CD4-positive, alpha-beta memory T cell (primary cell): ENCODE measurements at regions not wholly inside any gene's neighbourhood (a gene's known extent, or its start where the extent isn't known, plus 50 kb on each side); places are given as distances from the start of the nearest gene placed in this dataset.

Experiments
- CTCF ChIA-PET: fragments of 350-600 bp; sonication (Branson Sonifier 250); formaldehyde crosslinking; loops from one replicate; lab custom pipeline; 2021; ENCODE audit warnings: inconsistent platforms; ENCODE audit not compliant: partially characterized antibody; lab: Charles Lee
- POLR2A ChIA-PET: fragments of 350-600 bp; sonication (Branson Sonifier 250); formaldehyde crosslinking; loops from one replicate; lab custom pipeline; 2021; ENCODE audit not compliant: partially characterized antibody; lab: Charles Lee
- DNase-seq, 5 donors: peaks; one replicate each; pipeline versions ENCODE4 v3.0.0 to v3.0.0-alpha.2; 2020 to 2022; ENCODE audit warnings: mixed read lengths in 1 of 5
- H3K27ac ChIP-seq: one replicate; pipeline ENCODE4 v1.7.0; 2013; ENCODE audit warnings: low read depth, low read length
- H3K27me3 ChIP-seq: 2 replicates; pipeline ENCODE4 v1.7.0; 2013; ENCODE audit warnings: mild to moderate bottlenecking, low read length, moderate library complexity; ENCODE audit not compliant: insufficient read depth
- H3K36me3 ChIP-seq: 2 replicates; pipeline ENCODE4 v1.7.0; 2013; ENCODE audit warnings: mild to moderate bottlenecking, low read length, moderate library complexity; ENCODE audit not compliant: insufficient read depth
- H3K4me1 ChIP-seq: 2 replicates; pipeline ENCODE4 v1.7.0; 2013; ENCODE audit warnings: mild to moderate bottlenecking, low read length, moderate library complexity; ENCODE audit not compliant: insufficient read depth
- H3K4me3 ChIP-seq, 2 donors: one replicate each; pipeline ENCODE4 v1.7.0; 2013; ENCODE audit warnings: low read length in 2 of 2, mild to moderate bottlenecking in 1 of 2
- H3K9me3 ChIP-seq, 2 donors: one replicate each; pipeline ENCODE4 v1.7.0; 2013; ENCODE audit warnings: low read length in 2 of 2, control low read depth in 1 of 2; ENCODE audit not compliant: control insufficient read depth in 1 of 2
- H3K27ac Mint-ChIP-seq, 7 donors: one replicate each; pipeline ENCODE4 v1.8.0; 2020 to 2021; ENCODE audit warnings: mixed read lengths in 7 of 7, mild to moderate bottlenecking in 6 of 7, inconsistent platforms in 3 of 7, moderate library complexity in 3 of 7
- H3K27me3 Mint-ChIP-seq, 2 donors: one replicate each; pipeline ENCODE4 v1.8.0; 2020 to 2021; ENCODE audit warnings: mixed read lengths in 2 of 2
- H3K36me3 Mint-ChIP-seq, 2 donors: one replicate each; pipeline ENCODE4 v1.8.0; 2020 to 2021; ENCODE audit warnings: mixed read lengths in 2 of 2, inconsistent platforms in 1 of 2, mild to moderate bottlenecking in 1 of 2
- H3K4me1 Mint-ChIP-seq, 4 donors: one replicate each; pipeline ENCODE4 v1.8.0; 2020 to 2021; ENCODE audit warnings: mixed read lengths in 4 of 4, mild to moderate bottlenecking in 1 of 4
- H3K4me3 Mint-ChIP-seq, 8 donors: one replicate each; pipeline ENCODE4 v1.8.0; 2020 to 2021; ENCODE audit warnings: mixed read lengths in 8 of 8, mild to moderate bottlenecking in 7 of 8, moderate library complexity in 6 of 8, inconsistent platforms in 3 of 8
- H3K9me3 Mint-ChIP-seq, 8 donors: one replicate each; pipeline ENCODE4 v1.8.0; 2020 to 2021; ENCODE audit warnings: mixed read lengths in 8 of 8, mild to moderate bottlenecking in 5 of 8, inconsistent platforms in 3 of 8, moderate library complexity in 1 of 8
- intact Hi-C: fragments of 100-400 bp; cut with micrococcal nuclease; formaldehyde crosslinking; loops from one replicate; pipeline ENCODE4 v1.15.1; 2023

DNA sequence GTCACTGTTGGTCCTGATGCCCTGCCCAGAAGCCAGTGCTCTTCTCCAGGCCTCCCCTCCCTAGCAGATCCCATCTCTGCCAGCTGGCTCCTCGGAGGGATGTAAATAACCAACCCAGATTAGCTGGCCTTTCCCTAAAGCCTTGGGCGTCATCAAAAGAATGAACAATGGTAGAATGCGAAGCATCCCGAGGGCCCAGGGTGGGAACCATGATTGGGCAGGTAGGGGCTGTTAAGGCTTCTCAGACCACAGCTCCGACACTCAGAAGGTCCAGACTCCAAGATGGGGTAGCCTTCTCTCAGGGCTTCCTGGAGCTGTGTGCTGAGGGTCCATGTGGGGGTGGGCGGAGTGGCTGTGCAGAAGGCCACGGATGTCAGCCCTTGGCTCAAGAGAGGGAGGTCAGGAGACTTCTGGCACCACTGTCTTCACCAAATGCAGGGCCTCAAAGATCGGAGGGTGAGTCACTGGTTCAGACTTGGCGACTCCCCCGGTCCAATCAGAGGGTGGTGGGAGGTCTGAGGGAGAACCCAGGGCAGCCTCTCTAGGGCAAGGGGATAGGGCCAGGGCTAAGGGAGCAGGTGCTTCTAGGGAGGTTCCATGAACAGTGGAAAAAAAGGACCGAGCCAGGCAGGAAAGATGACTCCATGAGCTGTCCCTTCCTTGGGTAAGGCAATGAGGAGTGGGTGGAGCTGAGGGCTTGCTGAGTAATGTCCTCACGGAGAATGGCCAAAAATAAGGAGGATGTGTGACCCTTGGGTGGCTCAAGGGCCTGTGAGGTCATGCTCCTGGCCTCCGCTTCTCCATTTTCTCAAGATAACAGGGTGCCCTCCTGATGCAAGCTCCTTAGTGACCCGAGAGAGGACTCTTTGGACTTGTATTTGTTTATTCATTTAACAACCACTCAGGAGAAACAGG, 58.4 kb upstream of the EPS8L3 start:
- intact Hi-C loops: no loop called here

DNA sequence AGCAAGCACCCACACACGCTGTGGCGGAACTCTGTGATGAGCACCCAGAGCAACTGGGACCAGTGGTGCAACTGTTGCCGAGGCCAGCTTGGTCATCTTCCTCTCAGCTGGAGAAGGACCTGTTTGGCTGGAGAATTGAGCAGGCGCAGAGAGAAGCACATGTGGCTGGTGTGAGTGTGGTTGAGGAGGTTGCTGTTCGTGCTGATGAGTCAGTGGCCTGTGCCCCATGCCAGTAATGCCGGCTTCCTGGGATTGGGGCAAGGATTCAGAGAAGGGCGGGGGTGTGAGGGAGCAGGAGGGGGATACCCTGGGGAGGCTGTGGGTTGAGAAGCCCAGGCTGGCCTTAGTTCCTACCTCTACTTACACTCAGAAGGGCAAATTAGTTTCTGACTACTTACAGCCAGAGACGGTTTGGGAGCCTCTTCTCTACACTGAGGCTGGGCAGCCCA, 57.5 kb upstream of the EPS8L3 start:
- Histone ChIP-seq H3K4me3 (no peak overlapping the region), H3K27ac (no peak overlapping the region), H3K36me3 (no peaks in the 10 kb centered on the region), H3K27me3 (no peaks in the 10 kb centered on the region), H3K9me3 (no peaks in the 10 kb centered on the region), H3K4me1 (peaks cover 4% of the 10 kb centered on the region)
- no peak for DNase-seq
- ChIA-PET CTCF (interaction anchor here (1.9 kb wide), 1 partner anchor 30 kb away, joined by 5 read pairs; no protein-coding TSS in a partner anchor), POLR2A (no interaction called here)
- peaks cover 6 to 13% (median 9%) of the 10 kb centered on the region in 4 donors for H3K4me1 Mint-ChIP-seq
- H3K4me3 Mint-ChIP-seq: no peak overlapping the region
- no peaks in the 10 kb centered on the region for H3K36me3 Mint-ChIP-seq
- intact Hi-C loops: no loop called here
- no peak overlapping the region for H3K27ac Mint-ChIP-seq
- no peaks in the 10 kb centered on the region for H3K27me3 Mint-ChIP-seq
- H3K9me3 Mint-ChIP-seq: no peaks in the 10 kb centered on the region

More for the DNA sequence above, 58.4 kb upstream of the EPS8L3 start:
- Mint-ChIP-seq H3K4me3 (no peak overlapping the region), H3K36me3 (no peaks in the 10 kb centered on the region), H3K4me1 (peaks cover 6 to 13% (median 9%) of the 10 kb centered on the region in 4 donors), H3K9me3 (no peaks in the 10 kb centered on the region), H3K27me3 (no peaks in the 10 kb centered on the region), H3K27ac (peak overlapping the region in 4 of 7 donors; percentile 3 to 84 (median 39))
- no peaks in the 10 kb centered on the region for H3K9me3 ChIP-seq
- no peak for DNase-seq
- POLR2A ChIA-PET: no interaction called here
- no peaks in the 10 kb centered on the region for H3K27me3 ChIP-seq
- no peak overlapping the region for H3K27ac ChIP-seq
- CTCF ChIA-PET: interaction anchor here (1.9 kb wide), 1 partner anchor 31 kb away, joined by 5 read pairs; no protein-coding TSS in a partner anchor
- no peak overlapping the region for H3K4me3 ChIP-seq
- H3K36me3 ChIP-seq: no peaks in the 10 kb centered on the region
- H3K4me1 ChIP-seq: peaks cover 4% of the 10 kb centered on the region

DNA sequence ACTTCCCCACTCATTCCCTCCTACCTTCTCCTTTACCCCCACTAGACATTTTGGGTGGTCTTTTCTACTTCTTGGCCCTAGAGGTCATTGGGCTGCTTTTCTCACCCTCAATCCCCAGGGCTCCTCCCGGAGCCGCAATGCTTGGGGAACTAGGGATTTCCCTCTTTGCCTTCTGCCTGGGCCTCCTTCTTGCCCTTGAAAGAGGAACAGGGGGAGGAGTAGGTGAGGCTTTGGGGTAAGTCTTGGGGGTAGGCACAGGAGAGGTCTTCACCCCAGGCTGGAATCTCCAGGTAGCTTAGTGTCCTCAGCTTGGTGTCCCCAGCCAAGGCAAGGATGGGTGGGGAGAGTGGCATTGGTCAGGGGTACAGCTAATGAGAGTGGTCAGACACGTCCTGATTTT, 56.2 kb upstream of the EPS8L3 start:
- Histone ChIP-seq H3K27ac (no peak overlapping the region), H3K27me3 (no peaks in the 10 kb centered on the region), H3K4me3 (no peak overlapping the region), H3K36me3 (no peaks in the 10 kb centered on the region), H3K9me3 (no peaks in the 10 kb centered on the region), H3K4me1 (peaks cover 4% of the 10 kb centered on the region)
- intact Hi-C loops: no loop called here
- Mint-ChIP-seq H3K9me3 (peaks cover 0 to 3% (median 0%) of the 10 kb centered on the region in 8 donors), H3K4me1 (peaks cover 0 to 9% (median 5%) of the 10 kb centered on the region in 4 donors), H3K4me3 (no peak overlapping the region), H3K27me3 (no peaks in the 10 kb centered on the region), H3K36me3 (no peaks in the 10 kb centered on the region), H3K27ac (no peak overlapping the region)
- POLR2A ChIA-PET: interaction anchor here (1.1 kb wide), 1 partner anchor 18 kb away, joined by 4 read pairs; no protein-coding TSS in a partner anchor
- CTCF ChIA-PET: no interaction called here
- DNase-seq: no peak

DNA sequence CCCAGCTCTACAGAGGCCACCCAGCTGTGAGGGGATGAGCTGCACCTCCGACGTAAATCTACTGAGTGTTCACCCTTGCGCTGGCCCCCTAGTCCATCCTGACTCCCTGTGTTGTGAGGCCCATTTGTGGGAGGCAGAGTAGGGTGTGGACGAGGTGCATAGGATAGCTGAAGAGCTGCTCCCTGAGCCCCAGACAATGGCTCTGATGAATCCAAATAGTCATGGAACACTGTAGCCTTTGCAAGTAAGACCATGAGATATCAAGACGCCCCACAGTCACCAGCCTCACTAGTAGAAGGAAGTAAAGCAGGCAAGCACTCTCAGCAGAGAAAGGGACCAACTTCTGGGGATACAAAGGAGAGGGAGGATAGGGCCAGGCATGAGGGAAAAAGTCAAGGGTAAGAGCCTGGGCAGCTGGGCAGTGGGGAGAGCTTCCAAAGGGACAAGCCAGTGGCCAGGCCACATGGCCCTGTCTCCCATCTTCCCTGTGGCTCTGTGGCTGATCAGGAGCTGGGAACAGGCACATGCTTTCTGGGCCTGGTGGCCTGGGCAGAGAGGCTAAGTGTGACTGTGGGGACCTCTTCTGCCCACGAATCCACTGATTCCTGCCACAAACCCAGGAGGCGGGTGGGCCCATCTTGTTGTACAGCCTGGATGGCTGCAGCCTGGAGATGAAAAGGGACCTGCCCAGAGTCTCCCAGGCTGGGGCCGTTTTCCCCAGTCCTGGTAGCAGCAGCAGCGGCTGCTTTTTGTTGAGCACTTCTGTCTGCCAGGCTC, 55.5 kb upstream of the EPS8L3 start:
- H3K4me3 Mint-ChIP-seq: no peak overlapping the region
- no peak for DNase-seq
- H3K27me3 Mint-ChIP-seq: no peaks in the 10 kb centered on the region
- peaks cover 4% of the 10 kb centered on the region for H3K4me1 ChIP-seq
- no peaks in the 10 kb centered on the region for H3K36me3 Mint-ChIP-seq
- peaks cover 0 to 3% (median 0%) of the 10 kb centered on the region in 8 donors for H3K9me3 Mint-ChIP-seq
- H3K4me3 ChIP-seq: no peak overlapping the region
- no peaks in the 10 kb centered on the region for H3K9me3 ChIP-seq
- intact Hi-C loops: no loop called here
- ChIA-PET CTCF (no interaction called here), POLR2A (interaction anchor here (1.2 kb wide), 1 partner anchor 14 kb away, joined by 3 read pairs; no protein-coding TSS in a partner anchor)
- H3K4me1 Mint-ChIP-seq: peaks cover 0 to 6% (median 2%) of the 10 kb centered on the region in 4 donors
- no peaks in the 10 kb centered on the region for H3K36me3 ChIP-seq
- H3K27ac Mint-ChIP-seq: no peak overlapping the region
- H3K27ac ChIP-seq: no peak overlapping the region
- H3K27me3 ChIP-seq: no peaks in the 10 kb centered on the region

DNA sequence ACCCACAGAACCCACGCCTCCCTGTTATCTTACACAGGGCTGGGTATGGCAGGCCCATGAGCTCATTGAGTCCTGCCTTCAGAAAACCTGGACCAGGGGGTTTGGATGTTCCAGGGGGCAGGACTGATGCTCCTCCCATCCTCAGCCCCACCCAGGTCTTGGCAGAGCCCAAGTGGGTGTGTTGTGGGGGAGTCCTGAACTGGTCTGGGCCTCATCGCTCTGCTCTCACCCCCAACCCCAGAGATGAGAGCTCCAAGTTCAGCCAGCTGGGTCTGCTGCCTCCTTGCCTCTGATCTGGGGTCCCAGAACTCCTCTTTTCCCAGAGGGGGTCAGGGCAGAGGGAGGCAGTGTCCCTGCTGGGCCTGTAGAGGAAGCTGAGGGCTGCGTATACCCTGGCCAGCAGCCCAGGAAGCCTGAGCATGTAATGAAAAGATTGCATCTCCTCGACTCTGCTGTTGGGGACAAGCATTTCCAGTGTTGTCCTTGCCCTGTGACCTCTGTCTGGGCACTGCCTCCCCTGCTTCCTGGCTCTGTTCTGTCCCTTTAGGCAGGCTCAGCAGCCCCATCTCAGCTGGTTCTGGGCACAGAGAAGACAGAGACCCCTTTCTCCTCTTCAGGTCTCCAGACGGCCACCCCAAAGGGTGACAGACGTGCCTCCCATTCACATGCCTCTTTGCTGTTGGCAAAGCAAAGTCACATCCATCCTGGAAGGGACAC, 54.7 kb upstream of the EPS8L3 start:
- no peak overlapping the region for H3K4me3 ChIP-seq
- H3K27ac ChIP-seq: no peak overlapping the region
- H3K36me3 ChIP-seq: no peaks in the 10 kb centered on the region
- H3K9me3 ChIP-seq: no peaks in the 10 kb centered on the region
- peaks cover 4% of the 10 kb centered on the region for H3K4me1 ChIP-seq
- Mint-ChIP-seq H3K9me3 (peaks cover 0 to 3% (median 0%) of the 10 kb centered on the region in 8 donors), H3K36me3 (no peaks in the 10 kb centered on the region), H3K27me3 (no peaks in the 10 kb centered on the region), H3K4me3 (no peak overlapping the region), H3K27ac (no peak overlapping the region), H3K4me1 (peaks cover 0 to 6% (median 2%) of the 10 kb centered on the region in 4 donors)
- no peak for DNase-seq
- CTCF ChIA-PET: interaction anchor here (0.8 kb wide), 1 partner anchor 42 kb away, joined by 3 read pairs; no protein-coding TSS in a partner anchor
- POLR2A ChIA-PET: interaction anchor here (1.2 kb wide), 1 partner anchor 13 kb away, joined by 3 read pairs; no protein-coding TSS in a partner anchor
- intact Hi-C loops: no loop called here
- no peaks in the 10 kb centered on the region for H3K27me3 ChIP-seq

DNA sequence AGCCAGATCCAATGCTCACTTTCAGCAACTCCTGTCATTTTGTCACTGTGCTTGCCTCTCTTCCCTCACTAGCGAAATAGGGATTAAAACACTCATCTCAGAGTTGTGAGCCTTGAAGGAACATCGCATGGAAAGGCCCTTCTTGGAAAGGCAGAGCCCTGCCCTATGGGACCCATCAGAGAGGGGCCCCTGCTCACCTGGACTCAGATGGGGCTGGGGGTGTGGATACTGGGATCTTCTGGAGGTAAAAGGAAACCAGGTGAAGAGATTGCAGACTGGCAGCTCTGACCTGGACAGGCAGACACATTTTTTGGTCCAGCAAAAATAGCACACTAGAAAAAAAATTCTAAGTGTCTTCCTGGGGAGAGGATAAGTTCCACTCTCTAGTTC, 54.2 kb upstream of the EPS8L3 start:
- intact Hi-C loops: no loop called here
- Histone ChIP-seq H3K36me3 (no peaks in the 10 kb centered on the region), H3K4me1 (peaks cover 4% of the 10 kb centered on the region), H3K27ac (no peak overlapping the region), H3K9me3 (no peaks in the 10 kb centered on the region), H3K4me3 (no peak overlapping the region), H3K27me3 (no peaks in the 10 kb centered on the region)
- POLR2A ChIA-PET: interaction anchor here (1.2 kb wide), 1 partner anchor 13 kb away, joined by 3 read pairs; no protein-coding TSS in a partner anchor
- no peak for DNase-seq
- no peak overlapping the region for H3K4me3 Mint-ChIP-seq
- CTCF ChIA-PET: interaction anchor here (0.8 kb wide), 1 partner anchor 41 kb away, joined by 3 read pairs; no protein-coding TSS in a partner anchor
- no peaks in the 10 kb centered on the region for H3K36me3 Mint-ChIP-seq
- H3K4me1 Mint-ChIP-seq: peaks cover 0 to 6% (median 2%) of the 10 kb centered on the region in 4 donors
- peaks cover 0 to 3% (median under 1%) of the 10 kb centered on the region in 8 donors for H3K9me3 Mint-ChIP-seq
- no peaks in the 10 kb centered on the region for H3K27me3 Mint-ChIP-seq
- no peak overlapping the region for H3K27ac Mint-ChIP-seq
